Progenitor cell of endocrine pancreas (in vitro differentiated cells): ENCODE measurements at regions not wholly inside any gene's neighbourhood (a gene's known extent, or its start where the extent isn't known, plus 50 kb on each side); places are given as distances from the start of the nearest gene placed in this dataset.

Experiments used
- DNase-seq: peaks from one replicate; pipeline ENCODE4 v3.0.0; 2021; ENCODE audit warnings: low spot score; ENCODE audit not compliant: unreplicated experiment
- H3K27ac Mint-ChIP-seq: 2 replicates; pipeline ENCODE4 v1.8.0; 2021; ENCODE audit warnings: mild to moderate bottlenecking, moderate library complexity, mixed read lengths
- H3K27me3 Mint-ChIP-seq: 2 replicates; pipeline ENCODE4 v1.8.0; 2021; ENCODE audit warnings: mixed read lengths
- H3K36me3 Mint-ChIP-seq: 2 replicates; pipeline ENCODE4 v1.8.0; 2022; ENCODE audit warnings: mixed read lengths; ENCODE audit not compliant: insufficient read depth
- H3K4me1 Mint-ChIP-seq: 2 replicates; pipeline ENCODE4 v1.8.0; 2021; ENCODE audit warnings: low read depth, mixed read lengths
- H3K4me3 Mint-ChIP-seq: 2 replicates; pipeline ENCODE4 v1.8.0; 2021; ENCODE audit warnings: low read depth, mild to moderate bottlenecking, moderate library complexity, mixed read lengths
- H3K9me3 Mint-ChIP-seq: 2 replicates; pipeline ENCODE4 v1.8.0; 2021; ENCODE audit warnings: low read depth, mixed read lengths
- TF ChIP-seq, protein P1 (sequence below): fragments of 200-600 bp; sonication (generic); IDR thresholded peaks from one replicate; pipeline ENCODE4 v1.5.0; 2021; ENCODE audit warnings: antibody characterized with exemption, mild to moderate bottlenecking; ENCODE audit not compliant: unreplicated experiment

DNA sequence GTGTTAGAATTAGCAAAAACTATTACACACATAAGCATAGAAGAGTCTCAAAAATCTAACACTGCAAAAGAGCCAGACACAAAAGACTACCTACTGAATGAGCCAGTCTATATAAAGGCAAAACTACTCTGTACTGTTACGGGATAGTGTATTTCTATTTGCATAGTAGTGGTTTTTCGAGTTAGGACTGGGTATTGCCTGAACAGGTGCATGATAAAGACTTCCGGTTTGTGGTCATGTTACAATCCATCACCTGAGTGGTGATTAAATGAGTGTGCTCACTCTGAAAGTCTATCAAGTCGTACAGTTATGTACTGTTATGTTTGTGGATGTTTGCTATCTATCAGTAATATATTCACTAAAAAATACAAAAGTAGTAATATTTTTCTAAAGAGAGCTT is 523.3 kb upstream of the SYT4 start:
- Mint-ChIP-seq H3K9me3 (peaks cover 8% of the 10 kb centered on the region), H3K27me3 (no peaks in the 10 kb centered on the region), H3K4me3 (no peak overlapping the region), H3K27ac (no peak overlapping the region), H3K4me1 (no peaks in the 10 kb centered on the region), H3K36me3 (no peaks in the 10 kb centered on the region)
- no peak for DNase-seq
- TF ChIP-seq, protein P1, sequence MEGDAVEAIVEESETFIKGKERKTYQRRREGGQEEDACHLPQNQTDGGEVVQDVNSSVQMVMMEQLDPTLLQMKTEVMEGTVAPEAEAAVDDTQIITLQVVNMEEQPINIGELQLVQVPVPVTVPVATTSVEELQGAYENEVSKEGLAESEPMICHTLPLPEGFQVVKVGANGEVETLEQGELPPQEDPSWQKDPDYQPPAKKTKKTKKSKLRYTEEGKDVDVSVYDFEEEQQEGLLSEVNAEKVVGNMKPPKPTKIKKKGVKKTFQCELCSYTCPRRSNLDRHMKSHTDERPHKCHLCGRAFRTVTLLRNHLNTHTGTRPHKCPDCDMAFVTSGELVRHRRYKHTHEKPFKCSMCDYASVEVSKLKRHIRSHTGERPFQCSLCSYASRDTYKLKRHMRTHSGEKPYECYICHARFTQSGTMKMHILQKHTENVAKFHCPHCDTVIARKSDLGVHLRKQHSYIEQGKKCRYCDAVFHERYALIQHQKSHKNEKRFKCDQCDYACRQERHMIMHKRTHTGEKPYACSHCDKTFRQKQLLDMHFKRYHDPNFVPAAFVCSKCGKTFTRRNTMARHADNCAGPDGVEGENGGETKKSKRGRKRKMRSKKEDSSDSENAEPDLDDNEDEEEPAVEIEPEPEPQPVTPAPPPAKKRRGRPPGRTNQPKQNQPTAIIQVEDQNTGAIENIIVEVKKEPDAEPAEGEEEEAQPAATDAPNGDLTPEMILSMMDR = no peak

DNA sequence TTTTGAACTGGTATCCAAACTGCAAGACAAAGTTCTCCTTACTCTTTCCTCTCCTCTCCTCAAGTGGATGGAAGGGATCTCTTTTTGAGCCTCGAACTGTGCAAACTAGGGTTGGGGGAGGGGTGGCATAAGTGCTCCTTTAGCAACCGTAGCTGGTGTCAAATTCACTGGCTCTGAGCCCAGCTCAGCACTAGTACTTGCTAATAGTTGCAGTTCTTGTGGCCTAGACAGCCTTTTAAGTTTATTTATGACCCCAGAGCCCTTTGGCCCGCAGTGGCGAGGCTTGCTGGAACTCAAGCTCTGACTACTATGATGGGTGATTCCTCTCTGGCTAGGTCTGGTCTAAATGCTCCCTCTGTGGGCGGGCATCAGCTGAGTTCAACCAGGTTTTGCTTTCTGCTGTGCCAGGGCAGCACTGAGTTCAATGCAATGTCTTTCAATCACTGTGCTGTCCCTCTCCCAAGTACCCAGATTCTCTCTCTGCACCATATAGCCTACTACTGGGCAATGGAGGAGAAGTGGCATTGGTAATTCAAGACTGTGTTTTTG is 528.4 kb upstream of the SYT4 start:
- peaks cover 8% of the 10 kb centered on the region for H3K9me3 Mint-ChIP-seq
- no peaks in the 10 kb centered on the region for H3K27me3 Mint-ChIP-seq
- no peaks in the 10 kb centered on the region for H3K36me3 Mint-ChIP-seq
- H3K4me3 Mint-ChIP-seq = no peak overlapping the region
- no peaks in the 10 kb centered on the region for H3K4me1 Mint-ChIP-seq
- no peak overlapping the region for H3K27ac Mint-ChIP-seq
- no peak for DNase-seq
- TF ChIP-seq, protein P1 = no peak

DNA sequence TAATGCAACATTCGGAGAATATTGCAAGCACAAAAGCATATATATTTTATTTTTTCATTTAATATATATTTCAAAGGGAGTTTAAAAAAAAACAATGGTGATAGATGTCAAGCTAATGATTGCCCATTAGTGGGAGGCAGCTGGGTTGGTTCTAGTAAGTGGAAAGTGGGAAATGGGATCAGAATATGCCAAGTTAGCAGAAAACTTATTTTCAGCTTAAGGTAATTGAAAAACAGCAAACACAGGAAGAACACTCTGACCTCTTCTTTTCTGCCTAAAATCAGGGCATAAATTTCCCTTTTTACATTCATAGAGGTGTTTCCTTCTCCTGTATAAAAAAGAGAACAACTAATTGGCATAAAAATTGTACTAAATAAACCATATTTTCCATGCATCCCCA is 535.3 kb upstream of the SYT4 start:
- DNase-seq = no peak
- peaks cover 10% of the 10 kb centered on the region for H3K9me3 Mint-ChIP-seq
- H3K4me3 Mint-ChIP-seq = no peak overlapping the region
- TF ChIP-seq, protein P1 = no peak
- H3K4me1 Mint-ChIP-seq = no peaks in the 10 kb centered on the region
- no peaks in the 10 kb centered on the region for H3K36me3 Mint-ChIP-seq
- no peak overlapping the region for H3K27ac Mint-ChIP-seq
- H3K27me3 Mint-ChIP-seq = no peaks in the 10 kb centered on the region

DNA sequence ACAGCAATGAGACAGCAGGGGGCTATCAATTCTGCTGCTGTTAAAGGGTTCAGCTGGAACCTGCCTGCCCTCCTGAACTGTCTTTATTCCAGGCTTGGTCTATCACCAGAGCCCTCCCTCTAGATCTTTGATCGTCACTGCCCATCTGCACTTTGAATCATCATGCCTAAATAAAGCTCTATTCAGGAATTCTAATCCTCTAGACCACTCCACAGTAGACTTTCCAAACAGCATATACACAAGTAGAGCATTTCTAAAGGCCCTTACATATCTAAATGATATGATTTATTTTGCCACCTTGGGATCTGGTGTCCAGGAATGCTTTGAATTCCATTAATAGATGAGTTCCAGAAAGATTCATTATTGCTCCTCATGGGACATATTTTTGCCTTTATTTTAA is 542.1 kb upstream of the SYT4 start:
- DNase-seq = no peak
- Mint-ChIP-seq H3K4me3 (no peak overlapping the region), H3K4me1 (peaks cover 10% of the 10 kb centered on the region), H3K36me3 (no peaks in the 10 kb centered on the region), H3K9me3 (peaks cover 10% of the 10 kb centered on the region), H3K27ac (no peak overlapping the region), H3K27me3 (no peaks in the 10 kb centered on the region)
- TF ChIP-seq, protein P1 = no peak

DNA sequence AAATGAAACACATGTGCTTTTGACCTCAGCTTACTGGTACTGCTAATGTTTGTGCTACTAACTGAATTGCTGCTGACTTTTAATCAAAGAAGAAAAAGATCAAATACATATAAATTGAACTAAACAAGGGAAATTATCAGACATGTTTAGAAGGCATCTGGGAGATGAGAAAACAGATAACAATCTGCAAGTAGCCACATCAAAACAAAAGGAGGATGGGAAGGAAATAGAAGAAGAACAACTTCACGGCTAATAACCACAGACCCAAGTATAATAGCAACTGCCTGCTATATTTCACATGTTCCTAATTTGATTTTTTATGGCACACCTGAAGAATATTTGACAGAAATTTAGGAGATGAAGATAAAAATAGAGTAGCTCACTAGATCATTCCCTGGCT is 542.6 kb upstream of the SYT4 start:
- DNase-seq = no peak
- TF ChIP-seq, protein P1 = no peak
- Mint-ChIP-seq H3K27ac (no peak overlapping the region), H3K36me3 (no peaks in the 10 kb centered on the region), H3K27me3 (no peaks in the 10 kb centered on the region), H3K9me3 (peaks cover 10% of the 10 kb centered on the region), H3K4me3 (no peak overlapping the region), H3K4me1 (peaks cover 10% of the 10 kb centered on the region)
